SU-DHL-6 (cell line): ENCODE measurements at regions not wholly inside any gene's neighbourhood (a gene's known extent, or its start where the extent isn't known, plus 50 kb on each side); places are given as distances from the start of the nearest gene placed in this dataset.

Experiments used
- H2AFZ ChIP-seq: fragments of 200-600 bp; sonication (generic); 2 replicates; pipeline ENCODE4 v1.6.1; 2014; ENCODE audit warnings: low read depth, mild to moderate bottlenecking, moderate library complexity, mixed read lengths, antibody characterized with exemption, low read length; ENCODE audit not compliant: severe bottlenecking
- H3F3A ChIP-seq: fragments of 200-600 bp; shearing (Covaris generic); 2 replicates; pipeline ENCODE4 v1.6.0; 2016; ENCODE audit warnings: antibody characterized with exemption, mild to moderate bottlenecking; ENCODE audit not compliant: insufficient read depth
- H3K27ac ChIP-seq: fragments of 200-600 bp; sonication (generic); 2 replicates; pipeline ENCODE4 v1.5.1; 2016; ENCODE audit warnings: low read depth, mild to moderate bottlenecking, low read length, moderate library complexity, mixed read lengths
- H3K27me3 ChIP-seq: fragments of 200-600 bp; sonication (generic), shearing (Covaris generic); 2 replicates; pipeline ENCODE4 v1.6.0; 2014; ENCODE audit warnings: mild to moderate bottlenecking, low read length
- H3K36me3 ChIP-seq: fragments of 200-600 bp; sonication (generic); 2 replicates; pipeline ENCODE4 v1.6.1; 2014; ENCODE audit warnings: mild to moderate bottlenecking, low read length, mixed read lengths
- H3K4me2 ChIP-seq: fragments of 300-600, 200-600 bp; shearing (Covaris generic), sonication (generic); 2 replicates; pipeline ENCODE4 v1.6.0; 2014; ENCODE audit warnings: low read length, low read depth, mild to moderate bottlenecking; ENCODE audit not compliant: poor library complexity, severe bottlenecking
- H3K4me3 ChIP-seq: fragments of 200-600 bp; sonication (generic); 2 replicates; pipeline ENCODE4 v1.5.1; 2014; ENCODE audit warnings: antibody characterized with exemption, low read length, mild to moderate bottlenecking, mixed read lengths; ENCODE audit not compliant: insufficient read depth, poor library complexity, severe bottlenecking
- H3K79me2 ChIP-seq: fragments of 200-600 bp; sonication (generic); 2 replicates; pipeline ENCODE4 v1.6.1; 2014; ENCODE audit warnings: mild to moderate bottlenecking, low read length, moderate library complexity; ENCODE audit not compliant: insufficient read depth
- H3K9ac ChIP-seq: fragments of 200-600 bp; sonication (generic); 2 replicates; pipeline ENCODE4 v1.7.0; 2014; ENCODE audit warnings: mild to moderate bottlenecking, low read length
- H3K9me2 ChIP-seq: fragments of 200-600 bp; sonication (generic); replicated peaks from 2 replicates; pipeline ENCODE4 v1.6.1; 2014; ENCODE audit warnings: low read length; ENCODE audit not compliant: insufficient read depth
- H3K9me3 ChIP-seq: fragments of 200-600 bp; sonication (generic); 2 replicates; pipeline ENCODE4 v1.6.1; 2014; ENCODE audit warnings: low read length, mixed read lengths; ENCODE audit not compliant: insufficient read depth
- H4K20me1 ChIP-seq: fragments of 200-600 bp; sonication (generic); 2 replicates; pipeline ENCODE4 v1.6.1; 2014; ENCODE audit warnings: low read depth, mild to moderate bottlenecking, antibody characterized with exemption, low read length, moderate library complexity, mixed read lengths
- CTCF ChIP-seq: fragments of 200-600 bp; sonication (generic); IDR thresholded peaks from one replicate; pipeline ENCODE4 v1.5.1; 2017; ENCODE audit warnings: antibody characterized with exemption, mild to moderate bottlenecking, low read length, moderate library complexity; ENCODE audit not compliant: insufficient read depth, poor library complexity, severe bottlenecking
- EZH2phosphoT487 ChIP-seq: fragments of 200-600 bp; sonication (generic), shearing (Covaris generic); conservative IDR thresholded peaks from 2 replicates; pipeline ENCODE4 v1.6.1; 2018; ENCODE audit warnings: mild to moderate bottlenecking, antibody characterized with exemption, low read length, moderate library complexity, mixed read lengths

- no peaks in the 10 kb centered on the region for H4K20me1 ChIP-seq
- H3K9me2 ChIP-seq = no peaks in the 10 kb centered on the region
- no peak overlapping the region for H3K9ac ChIP-seq
- H3K79me2 ChIP-seq = no peaks in the 10 kb centered on the region
- H2AFZ ChIP-seq = no peak overlapping the region
- no peak overlapping the region for H3K4me3 ChIP-seq
- H3K27me3 ChIP-seq = no peaks in the 10 kb centered on the region
- TF ChIP-seq EZH2phosphoT487 (no peak), CTCF (no peak)
- H3F3A ChIP-seq = no peaks in the 10 kb centered on the region
- no peak overlapping the region for H3K4me2 ChIP-seq
- no peak overlapping the region for H3K27ac ChIP-seq
- no peaks in the 10 kb centered on the region for H3K36me3 ChIP-seq
- no peaks in the 10 kb centered on the region for H3K9me3 ChIP-seq
Observed at GRCh38 chr9:93828331-93829097, 126.6 kb downstream of the BARX1 start.

GRCh38 chr9:93827545-93828330, 127.4 kb downstream of the BARX1 start:
- Histone ChIP-seq H3K27me3 (no peaks in the 10 kb centered on the region), H3K4me3 (no peak overlapping the region), H4K20me1 (no peaks in the 10 kb centered on the region), H3K79me2 (no peaks in the 10 kb centered on the region), H3K9me2 (no peaks in the 10 kb centered on the region), H3F3A (no peaks in the 10 kb centered on the region), H3K9ac (no peak overlapping the region), H2AFZ (no peak overlapping the region), H3K4me2 (no peak overlapping the region), H3K27ac (no peak overlapping the region), H3K36me3 (no peaks in the 10 kb centered on the region), H3K9me3 (no peaks in the 10 kb centered on the region)
- TF ChIP-seq EZH2phosphoT487 (no peak), CTCF (peak; percentile 36)

- Histone ChIP-seq H2AFZ (no peak overlapping the region), H3K27me3 (no peaks in the 10 kb centered on the region), H3K4me2 (no peak overlapping the region), H3K9ac (no peak overlapping the region), H3K36me3 (no peaks in the 10 kb centered on the region), H3K79me2 (no peaks in the 10 kb centered on the region), H3K4me3 (no peak overlapping the region), H3K9me2 (no peaks in the 10 kb centered on the region), H3F3A (no peaks in the 10 kb centered on the region), H3K9me3 (no peaks in the 10 kb centered on the region), H3K27ac (no peak overlapping the region), H4K20me1 (no peaks in the 10 kb centered on the region)
- TF ChIP-seq CTCF (no peak), EZH2phosphoT487 (no peak)
Observed at GRCh38 chr9:93826905-93827544, 128.1 kb downstream of the BARX1 start.
